NCI-H146 treated with DMSO at 0.1 percent for 48 hours (cell line): ENCODE measurements at regions not wholly inside any gene's neighbourhood (a gene's known extent, or its start where the extent isn't known, plus 50 kb on each side); places are given as distances from the start of the nearest gene placed in this dataset.

Source experiments
- DNase-seq: peaks from one replicate; lab custom pipeline; 2025; ENCODE audit not compliant: unreplicated experiment; lab: John Stamatoyannopoulos, UW

- DNase-seq, result no peak
Measured at GRCh38 chr2:117067900-117068299, 746.6 kb upstream of the DDX18 start.

GRCh38 chr2:117068371-117068770, 746.1 kb upstream of the DDX18 start:
- DNase-seq, result no peak

- no peak for DNase-seq
Measured at GRCh38 chr2:117071556-117072102, 742.9 kb upstream of the DDX18 start.

- no peak for DNase-seq
Measured at GRCh38 chr2:117074756-117075155, 739.7 kb upstream of the DDX18 start.

GRCh38 chr2:117085256-117085655, 729.2 kb upstream of the DDX18 start:
- no peak for DNase-seq

- DNase-seq, result no peak
Measured at GRCh38 chr2:117085737-117086136, 728.8 kb upstream of the DDX18 start.

- DNase-seq, result no peak
Measured at GRCh38 chr2:117086174-117086942, 728.1 kb upstream of the DDX18 start.

GRCh38 chr2:117086943-117087250, 727.6 kb upstream of the DDX18 start:
- no peak for DNase-seq

- DNase-seq, result no peak
Measured at GRCh38 chr2:117087535-117088291, 726.8 kb upstream of the DDX18 start.

GRCh38 chr2:117091041-117091837, 723.3 kb upstream of the DDX18 start:
- no peak for DNase-seq

- DNase-seq, result no peak
Measured at GRCh38 chr2:117101613-117102012, 712.9 kb upstream of the DDX18 start.

GRCh38 chr2:117108741-117109267, 705.7 kb upstream of the DDX18 start:
- DNase-seq, result no peak

GRCh38 chr2:117118994-117119393, 695.5 kb upstream of the DDX18 start:
- DNase-seq, result no peak

GRCh38 chr2:117123362-117123761, 691.1 kb upstream of the DDX18 start:
- DNase-seq, result no peak

- DNase-seq, result no peak
Measured at GRCh38 chr2:117126656-117127055, 687.8 kb upstream of the DDX18 start.

- no peak for DNase-seq
Measured at GRCh38 chr2:117127680-117128079, 686.8 kb upstream of the DDX18 start.

GRCh38 chr2:117128461-117128860, 686.0 kb upstream of the DDX18 start:
- no peak for DNase-seq

GRCh38 chr2:117137371-117137770, 677.1 kb upstream of the DDX18 start:
- no peak for DNase-seq

- no peak for DNase-seq
Measured at GRCh38 chr2:117169036-117169765, 645.3 kb upstream of the DDX18 start.

GRCh38 chr2:117170897-117171296, 643.6 kb upstream of the DDX18 start:
- DNase-seq, result no peak

- no peak for DNase-seq
Measured at GRCh38 chr2:117179405-117179804, 635.1 kb upstream of the DDX18 start.
